Endothelial cell of umbilical vein (primary cell): ENCODE measurements at regions not wholly inside any gene's neighbourhood (a gene's known extent, or its start where the extent isn't known, plus 50 kb on each side); places are given as distances from the start of the nearest gene placed in this dataset.

Source experiments
- BruUV-seq: library from RNA; stranded (reverse); fragments of 400-500 nt; replicated peaks from 2 replicates; lab custom pipeline; 2021; lab: Mats Ljungman, UMichigan
- CTCF ChIA-PET: fragments of 300-600, 350-600 bp; sonication (Branson Sonifier 250); formaldehyde crosslinking; loops from one replicate; lab custom pipeline; 2021; ENCODE audit warnings: antibody characterized with exemption, inconsistent platforms; lab: Charles Lee
- POLR2A ChIA-PET: fragments of 300-600, 350-600 bp; sonication (Branson Sonifier 250); formaldehyde crosslinking; loops from one replicate; lab custom pipeline; 2021; ENCODE audit warnings: antibody characterized with exemption, inconsistent platforms; lab: Charles Lee
- DNase-seq: peaks from one replicate; pipeline ENCODE4 v3.0.0-alpha.2; 2011; ENCODE audit warnings: low read depth, low spot score
- FAIRE-seq: peaks from 2 replicates; lab custom pipeline; 2011; peaks lifted over from hg19 to GRCh38; lab: Jason Lieb, UNC
- H2AFZ ChIP-seq: 2 replicates; pipeline ENCODE4 v1.6.0; 2012; ENCODE audit warnings: low read depth, low read length, control low read depth, inconsistent platforms
- H3K27ac ChIP-seq: 2 replicates; pipeline ENCODE4 v1.5.1; 2011; ENCODE audit warnings: low read depth, mild to moderate bottlenecking, control low read depth, low read length, moderate library complexity; ENCODE audit not compliant: insufficient read depth
- H3K27me3 ChIP-seq, 2 experiments: 2 replicates each; pipeline versions ENCODE4 v1.6.0 to v1.6.1; 2011; ENCODE audit warnings: low read length in 2 of 2, mixed read lengths in 1 of 2; ENCODE audit not compliant: control insufficient read depth in 2 of 2, insufficient read depth in 2 of 2
- H3K36me3 ChIP-seq, 2 experiments: 2 replicates in 1 of 2; 3 replicates in 1 of 2; pipeline ENCODE4 v1.5.1; 2011; ENCODE audit warnings: low read length in 2 of 2, mild to moderate bottlenecking in 1 of 2, moderate library complexity in 1 of 2; ENCODE audit not compliant: control insufficient read depth in 2 of 2, insufficient read depth in 2 of 2; ENCODE audit errors: extremely low read depth in 1 of 2
- H3K4me1 ChIP-seq: 3 replicates; pipeline ENCODE4 v1.5.1; 2011; ENCODE audit warnings: mild to moderate bottlenecking, low read length; ENCODE audit not compliant: control insufficient read depth, insufficient read depth; ENCODE audit errors: extremely low read depth
- H3K4me2 ChIP-seq: 2 replicates; pipeline ENCODE4 v1.6.1; 2011; ENCODE audit warnings: low read length, control low read depth, mixed read lengths; ENCODE audit not compliant: insufficient read depth
- H3K4me3 ChIP-seq, 3 experiments: fragments of 200-600 bp in 1 of 3; sonication (generic), shearing (Covaris generic) in 1 of 3; replicated peaks in 1 of 3; 2 replicates each; pipeline ENCODE4 v1.5.1; 2011 to 2016; ENCODE audit warnings: control low read depth in 3 of 3, low read length in 3 of 3, mild to moderate bottlenecking in 2 of 3, inconsistent platforms in 1 of 3, low read depth in 1 of 3, moderate library complexity in 1 of 3; ENCODE audit not compliant: insufficient read depth in 1 of 3
- H3K79me2 ChIP-seq: 2 replicates; pipeline ENCODE4 v1.6.0; 2012; ENCODE audit warnings: low read length, inconsistent platforms; ENCODE audit not compliant: control insufficient read depth, insufficient read depth
- H3K9ac ChIP-seq: replicated peaks from 2 replicates; pipeline ENCODE3; 2011; ENCODE audit warnings: low read length, control low read depth; ENCODE audit not compliant: insufficient read depth; ENCODE audit errors: extremely low read depth
- H3K9me1 ChIP-seq: replicated peaks from 3 replicates; pipeline ENCODE4 v1.6.0; 2011; ENCODE audit warnings: mild to moderate bottlenecking, low read length; ENCODE audit not compliant: control insufficient read depth, insufficient read depth; ENCODE audit errors: extremely low read depth
- H3K9me3 ChIP-seq: replicated peaks from 2 replicates; pipeline ENCODE4 v1.5.1; 2012; ENCODE audit warnings: low read length, inconsistent platforms; ENCODE audit not compliant: control insufficient read depth, insufficient read depth
- H4K20me1 ChIP-seq: replicated peaks from 2 replicates; pipeline ENCODE3; 2011; ENCODE audit warnings: mild to moderate bottlenecking, low read length; ENCODE audit not compliant: control insufficient read depth, insufficient read depth; ENCODE audit errors: extremely low read depth
- EZH2 ChIP-seq: IDR thresholded peaks from 2 replicates; pipeline ENCODE4 v1.6.1; 2012; ENCODE audit warnings: borderline replicate concordance, low read depth, mild to moderate bottlenecking, moderate library complexity, low read length, inconsistent platforms; ENCODE audit not compliant: severe bottlenecking
- FOS ChIP-seq: IDR thresholded peaks from 2 replicates; pipeline ENCODE4 v1.6.1; 2011; ENCODE audit warnings: mild to moderate bottlenecking, low read length, moderate library complexity, borderline replicate concordance; ENCODE audit not compliant: insufficient read depth
- GATA2 ChIP-seq: IDR thresholded peaks from 2 replicates; pipeline ENCODE4 v1.7.0; 2011; ENCODE audit warnings: low read depth, mild to moderate bottlenecking, moderate library complexity, mixed read lengths, low read length; ENCODE audit not compliant: insufficient read length, insufficient read depth
- JUN ChIP-seq: IDR thresholded peaks from 2 replicates; pipeline ENCODE4 v1.6.1; 2011; ENCODE audit warnings: borderline replicate concordance, low read depth; ENCODE audit not compliant: insufficient read length, insufficient read depth
- MAX ChIP-seq: IDR thresholded peaks from 2 replicates; pipeline ENCODE4 v1.6.1; 2011; ENCODE audit not compliant: insufficient read depth, insufficient read length
- MYC ChIP-seq: IDR thresholded peaks from one replicate; pipeline ENCODE4 v1.6.1; 2011; ENCODE audit warnings: mild to moderate bottlenecking, low read depth, low read length
- POLR2A ChIP-seq: IDR thresholded peaks from 2 replicates; pipeline ENCODE4 v1.6.1; 2012; ENCODE audit warnings: low read depth, mild to moderate bottlenecking, control low read depth, low read length
- POLR2AphosphoS5 ChIP-seq: IDR thresholded peaks from 2 replicates; pipeline ENCODE4 v1.6.1; 2012; ENCODE audit warnings: low read depth, mild to moderate bottlenecking, control low read depth, low read length, moderate library complexity; ENCODE audit not compliant: insufficient read depth
- dilution Hi-C: fragments of 300-500 bp; cut with MboI; formaldehyde crosslinking; loops from one replicate; pipeline ENCODE4 v1.15.0; 2019; ENCODE audit warnings: low sequenced_read_pairs; ENCODE audit not compliant: extremely low pct_ligation_motif_present
- intact Hi-C: fragments of 100-400 bp; cut with micrococcal nuclease; formaldehyde crosslinking; loops from one replicate; pipeline ENCODE4 v1.10.0; 2022
- TF ChIP-seq, protein P1 (sequence below), 2 donors: IDR thresholded peaks; 1 replicate in 1 of 2; 2 replicates in 1 of 2; pipeline ENCODE4 v1.5.1; 2011; ENCODE audit warnings: low read length in 2 of 2, mild to moderate bottlenecking in 2 of 2, moderate library complexity in 2 of 2, control low read depth in 1 of 2, inconsistent platforms in 1 of 2, low read depth in 1 of 2; ENCODE audit not compliant: insufficient read depth in 1 of 2; ENCODE audit errors: extremely low read depth in 1 of 2

- DNase-seq (no peak), FAIRE-seq (no peak)
- ChIA-PET CTCF (interaction anchor here (1.1 kb wide), 1 partner anchor 276 kb away, joined by 4 read pairs; no protein-coding TSS in a partner anchor), POLR2A (no interaction called here)
- H3K4me3 ChIP-seq: no peak overlapping the region
- no TSS peak for BruUV-seq
- TF ChIP-seq MYC (no peak), FOS (no peak), EZH2 (no peak), MAX (no peak), POLR2AphosphoS5 (no peak), GATA2 (no peak), POLR2A (no peak), JUN (no peak)
- TF ChIP-seq, protein P1, sequence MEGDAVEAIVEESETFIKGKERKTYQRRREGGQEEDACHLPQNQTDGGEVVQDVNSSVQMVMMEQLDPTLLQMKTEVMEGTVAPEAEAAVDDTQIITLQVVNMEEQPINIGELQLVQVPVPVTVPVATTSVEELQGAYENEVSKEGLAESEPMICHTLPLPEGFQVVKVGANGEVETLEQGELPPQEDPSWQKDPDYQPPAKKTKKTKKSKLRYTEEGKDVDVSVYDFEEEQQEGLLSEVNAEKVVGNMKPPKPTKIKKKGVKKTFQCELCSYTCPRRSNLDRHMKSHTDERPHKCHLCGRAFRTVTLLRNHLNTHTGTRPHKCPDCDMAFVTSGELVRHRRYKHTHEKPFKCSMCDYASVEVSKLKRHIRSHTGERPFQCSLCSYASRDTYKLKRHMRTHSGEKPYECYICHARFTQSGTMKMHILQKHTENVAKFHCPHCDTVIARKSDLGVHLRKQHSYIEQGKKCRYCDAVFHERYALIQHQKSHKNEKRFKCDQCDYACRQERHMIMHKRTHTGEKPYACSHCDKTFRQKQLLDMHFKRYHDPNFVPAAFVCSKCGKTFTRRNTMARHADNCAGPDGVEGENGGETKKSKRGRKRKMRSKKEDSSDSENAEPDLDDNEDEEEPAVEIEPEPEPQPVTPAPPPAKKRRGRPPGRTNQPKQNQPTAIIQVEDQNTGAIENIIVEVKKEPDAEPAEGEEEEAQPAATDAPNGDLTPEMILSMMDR (IDR thresholded peaks at IDR 0.05; ENCODE audit: extremely low read depth in 1 of 2, insufficient read depth in 1 of 2, low read depth in 1 of 2, low read length in 2 of 2): no peak
- no peak overlapping the region for H2AFZ ChIP-seq
- H3K9ac ChIP-seq: no peak overlapping the region
- no peaks in the 10 kb centered on the region for H3K4me1 ChIP-seq
- dilution Hi-C loops: no loop called here
- H3K36me3 ChIP-seq: no peaks in the 10 kb centered on the region
- H3K79me2 ChIP-seq: no peaks in the 10 kb centered on the region
- H3K4me2 ChIP-seq: no peak overlapping the region
- H3K9me1 ChIP-seq: no peaks in the 10 kb centered on the region
- peaks cover 0 to 2% of the 10 kb centered on the region in 2 experiments for H3K27me3 ChIP-seq
- no peak overlapping the region for H3K27ac ChIP-seq
- intact Hi-C loops: no loop called here
- H3K9me3 ChIP-seq: no peaks in the 10 kb centered on the region
- no peaks in the 10 kb centered on the region for H4K20me1 ChIP-seq
Measured at GRCh38 chr4:152132776-152133175, 372.0 kb upstream of the GATB start.
